ENCODE measurements at regions not wholly inside any gene's neighbourhood (a gene's known extent, or its start where the extent isn't known, plus 50 kb on each side); places are given as distances from the start of the nearest gene placed in this dataset.

DNA sequence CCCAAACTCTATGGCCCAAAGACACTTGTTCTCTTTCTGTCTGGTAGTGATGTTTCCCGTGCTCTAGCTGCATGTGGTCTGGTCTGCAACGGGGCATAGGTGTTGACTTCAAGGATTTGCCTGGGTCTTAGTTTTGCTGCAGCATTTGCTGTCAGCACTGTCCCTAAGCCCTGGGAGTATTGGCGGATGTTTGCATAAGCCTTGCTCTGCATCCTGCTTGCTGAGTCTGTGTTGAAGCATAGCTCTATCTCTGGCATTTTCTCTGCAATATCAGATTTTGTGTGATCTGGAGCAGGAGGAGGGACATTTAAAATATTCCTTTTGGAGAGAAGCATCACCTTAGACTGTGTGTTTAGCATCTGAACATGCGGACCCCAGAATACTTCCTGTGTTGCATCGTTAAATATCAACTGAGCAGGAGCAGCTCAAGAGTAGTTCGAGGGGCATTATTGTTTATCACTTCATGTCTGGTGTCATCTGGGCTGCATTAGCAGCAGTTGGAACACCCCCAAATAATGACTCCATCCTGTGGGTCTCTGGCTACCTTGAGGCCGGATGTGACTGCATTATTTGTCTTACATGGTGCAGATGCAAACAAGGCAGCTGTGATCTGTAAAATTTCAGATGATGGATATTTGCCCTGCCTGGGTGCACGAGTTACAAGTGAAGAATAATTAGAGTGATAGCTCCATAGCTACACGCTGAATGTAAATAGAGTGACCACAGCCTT is 231.7 kb downstream of the TRIB2 start:
- Histone ChIP-seq H3K4me2 (replicated peaks; ENCODE audit: low read depth, low read length, poor library complexity, severe bottlenecking) (no peak overlapping the region), H3K4me1 (ENCODE audit: control insufficient read depth in 2 of 2, insufficient read depth in 2 of 2, low read length in 2 of 2) (peaks cover 0 to 3% of the 10 kb centered on the region in 2 donors), H3K9me3 (ENCODE audit: control extremely low read depth in 1 of 3, control insufficient read depth in 2 of 3, insufficient read depth in 1 of 3, low read length in 2 of 3) (no peaks in the 10 kb centered on the region), H3K9ac (ENCODE audit: low read length) (no peak overlapping the region), H3K4me3 (ENCODE audit: control extremely low read depth in 1 of 5, extremely low read depth in 1 of 5, insufficient read depth in 1 of 5, low read depth in 2 of 5, low read length in 4 of 5) (no peak overlapping the region), H4K20me1 (ENCODE audit: control insufficient read depth, insufficient read depth, low read length, poor library complexity, severe bottlenecking) (no peaks in the 10 kb centered on the region), H3K79me2 (ENCODE audit: control insufficient read depth, insufficient read depth, low read length) (no peaks in the 10 kb centered on the region), H2AFZ (ENCODE audit: insufficient read depth, low read depth, low read length, poor library complexity, severe bottlenecking) (no peak overlapping the region), H3K27ac (ENCODE audit: low read length in 2 of 2) (no peak overlapping the region), H3K36me3 (replicated peaks in 1 of 2; ENCODE audit: control extremely low read depth in 1 of 2, control insufficient read depth in 1 of 2, extremely low read depth in 1 of 2, insufficient read depth in 2 of 2, low read length in 1 of 2) (no peaks in the 10 kb centered on the region), H3K27me3 (replicated peaks in 1 of 4; ENCODE audit: control extremely low read depth in 1 of 4, control insufficient read depth in 3 of 4, insufficient read depth in 4 of 4, low read length in 3 of 4) (peaks cover 0 to 9% (median under 1%) of the 10 kb centered on the region in 4 experiments)
- WGBS (ENCODE audit: insufficient coverage) = 87% methylated on average over 9 of the region's 9 CpGs
- TF ChIP-seq, protein P1, sequence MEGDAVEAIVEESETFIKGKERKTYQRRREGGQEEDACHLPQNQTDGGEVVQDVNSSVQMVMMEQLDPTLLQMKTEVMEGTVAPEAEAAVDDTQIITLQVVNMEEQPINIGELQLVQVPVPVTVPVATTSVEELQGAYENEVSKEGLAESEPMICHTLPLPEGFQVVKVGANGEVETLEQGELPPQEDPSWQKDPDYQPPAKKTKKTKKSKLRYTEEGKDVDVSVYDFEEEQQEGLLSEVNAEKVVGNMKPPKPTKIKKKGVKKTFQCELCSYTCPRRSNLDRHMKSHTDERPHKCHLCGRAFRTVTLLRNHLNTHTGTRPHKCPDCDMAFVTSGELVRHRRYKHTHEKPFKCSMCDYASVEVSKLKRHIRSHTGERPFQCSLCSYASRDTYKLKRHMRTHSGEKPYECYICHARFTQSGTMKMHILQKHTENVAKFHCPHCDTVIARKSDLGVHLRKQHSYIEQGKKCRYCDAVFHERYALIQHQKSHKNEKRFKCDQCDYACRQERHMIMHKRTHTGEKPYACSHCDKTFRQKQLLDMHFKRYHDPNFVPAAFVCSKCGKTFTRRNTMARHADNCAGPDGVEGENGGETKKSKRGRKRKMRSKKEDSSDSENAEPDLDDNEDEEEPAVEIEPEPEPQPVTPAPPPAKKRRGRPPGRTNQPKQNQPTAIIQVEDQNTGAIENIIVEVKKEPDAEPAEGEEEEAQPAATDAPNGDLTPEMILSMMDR (IDR thresholded peaks at IDR 0.05) = no peak
- TF ChIP-seq EZH2 (IDR thresholded peaks at IDR 0.05; ENCODE audit: borderline replicate concordance, insufficient read depth, low read depth, low read length, poor library complexity, severe bottlenecking) = no peak
- H3K4me3 Mint-ChIP-seq = no peak overlapping the region
- ATAC-seq (ENCODE audit: low read depth) (no peak), DNase-seq (no peak)
- H3K4me1 Mint-ChIP-seq = peaks cover 4% of the 10 kb centered on the region
- ChIA-PET CTCF (interaction anchor here (0.6 to 4.1 kb wide), 3 partner anchors 15 to 1053 kb away, joined by 3 to 14 read pairs (median 3); no protein-coding TSS in a partner anchor), POLR2A (no interaction called here)
- intact Hi-C loops (cut with micrococcal nuclease) = no loop called here
- peaks cover 13% of the 10 kb centered on the region for H3K27me3 Mint-ChIP-seq
- no peak overlapping the region for H3K27ac Mint-ChIP-seq
- H3K9me3 Mint-ChIP-seq (ENCODE audit: insufficient read depth) = no peaks in the 10 kb centered on the region

DNA sequence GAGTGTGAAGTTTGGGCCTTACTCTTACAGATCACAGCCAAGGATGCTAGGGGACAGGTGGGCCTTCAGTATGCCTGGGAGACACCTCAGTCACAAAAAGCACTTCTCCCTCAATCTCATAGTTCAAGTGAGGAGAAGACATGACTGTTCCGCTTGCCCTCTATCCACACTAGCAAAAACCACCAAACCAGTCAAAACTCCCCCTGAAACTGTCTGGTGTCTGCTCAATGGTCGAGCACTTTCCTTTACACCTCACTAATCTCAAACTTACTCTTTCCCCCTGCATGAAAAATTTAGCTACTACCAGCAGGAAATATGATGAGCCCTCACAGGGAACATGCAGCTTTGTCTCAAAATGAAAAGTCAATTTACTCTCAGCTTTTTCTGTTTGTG is 232.2 kb downstream of the TRIB2 start:
- Histone ChIP-seq H4K20me1 (ENCODE audit: control insufficient read depth, insufficient read depth, low read length, poor library complexity, severe bottlenecking) (no peaks in the 10 kb centered on the region), H3K9ac (ENCODE audit: low read length) (no peak overlapping the region), H3K9me3 (ENCODE audit: control extremely low read depth in 1 of 3, control insufficient read depth in 2 of 3, insufficient read depth in 1 of 3, low read length in 2 of 3) (no peaks in the 10 kb centered on the region), H3K4me1 (ENCODE audit: control insufficient read depth in 2 of 2, insufficient read depth in 2 of 2, low read length in 2 of 2) (peaks cover 0 to 3% of the 10 kb centered on the region in 2 donors), H3K79me2 (ENCODE audit: control insufficient read depth, insufficient read depth, low read length) (no peaks in the 10 kb centered on the region), H3K27me3 (replicated peaks in 1 of 4; ENCODE audit: control extremely low read depth in 1 of 4, control insufficient read depth in 3 of 4, insufficient read depth in 4 of 4, low read length in 3 of 4) (peaks cover 0 to 9% (median under 1%) of the 10 kb centered on the region in 4 experiments), H3K36me3 (replicated peaks in 1 of 2; ENCODE audit: control extremely low read depth in 1 of 2, control insufficient read depth in 1 of 2, extremely low read depth in 1 of 2, insufficient read depth in 2 of 2, low read length in 1 of 2) (no peaks in the 10 kb centered on the region), H3K4me2 (replicated peaks; ENCODE audit: low read depth, low read length, poor library complexity, severe bottlenecking) (no peak overlapping the region), H3K27ac (ENCODE audit: low read length in 2 of 2) (no peak overlapping the region), H2AFZ (ENCODE audit: insufficient read depth, low read depth, low read length, poor library complexity, severe bottlenecking) (no peak overlapping the region), H3K4me3 (ENCODE audit: control extremely low read depth in 1 of 5, extremely low read depth in 1 of 5, insufficient read depth in 1 of 5, low read depth in 2 of 5, low read length in 4 of 5) (no peak overlapping the region)
- WGBS (ENCODE audit: insufficient coverage) = 33% methylated on average over 2 of the region's 2 CpGs
- DNase-seq = no peak
- Mint-ChIP-seq H3K4me3 (no peak overlapping the region), H3K27me3 (peaks cover 13% of the 10 kb centered on the region), H3K4me1 (peaks cover 4% of the 10 kb centered on the region), H3K27ac (no peak overlapping the region), H3K9me3 (ENCODE audit: insufficient read depth) (no peaks in the 10 kb centered on the region)
- intact Hi-C loops (cut with micrococcal nuclease) = no loop called here
- TF ChIP-seq, protein P1 (IDR thresholded peaks at IDR 0.05) = no peak
- TF ChIP-seq EZH2 (IDR thresholded peaks at IDR 0.05; ENCODE audit: borderline replicate concordance, insufficient read depth, low read depth, low read length, poor library complexity, severe bottlenecking) = no peak
- ATAC-seq (ENCODE audit: low read depth) = no peak
- CTCF ChIA-PET = interaction anchor here (0.6 to 4.1 kb wide), 3 partner anchors 15 to 1054 kb away, joined by 3 to 14 read pairs (median 3); no protein-coding TSS in a partner anchor
- POLR2A ChIA-PET = no interaction called here

All from B cell (primary cell).